Stimulated activated CD4-positive, alpha-beta T cell treated with anti-CD3 and anti-CD28 coated beads, Interleukin-2, amount 100 ng/mL, for 48 hours (primary cell): ENCODE measurements at regions not wholly inside any gene's neighbourhood (a gene's known extent, or its start where the extent isn't known, plus 50 kb on each side); places are given as distances from the start of the nearest gene placed in this dataset.

Experiments used
- DNase-seq, 2 donors: peaks; one replicate each; pipeline ENCODE4 v3.0.0-alpha.2; 2020

- no peak for DNase-seq
Measured at GRCh38 chr19:29293292-29293691, 80.3 kb upstream of the UQCRFS1 start.

GRCh38 chr19:29293736-29294342 lies 80.9 kb upstream of the UQCRFS1 start:
- DNase-seq, result no peak

- DNase-seq, result no peak
Measured at GRCh38 chr19:29294343-29294811, 81.4 kb upstream of the UQCRFS1 start.

- no peak for DNase-seq
Measured at GRCh38 chr19:29295285-29295684, 82.3 kb upstream of the UQCRFS1 start.

GRCh38 chr19:29297381-29297780 lies 84.4 kb upstream of the UQCRFS1 start:
- no peak for DNase-seq

- DNase-seq, result no peak
Measured at GRCh38 chr19:29299416-29300380, 86.7 kb upstream of the UQCRFS1 start.

- DNase-seq, result no peak
Measured at GRCh38 chr19:29302002-29302928, 89.3 kb upstream of the UQCRFS1 start.

- no peak for DNase-seq
Measured at GRCh38 chr19:29303069-29303718, 90.2 kb upstream of the UQCRFS1 start.

GRCh38 chr19:29303719-29304090 lies 90.8 kb upstream of the UQCRFS1 start:
- no peak for DNase-seq

GRCh38 chr19:29305268-29305667 lies 92.3 kb upstream of the UQCRFS1 start:
- DNase-seq, result no peak

GRCh38 chr19:29308977-29309590 lies 96.1 kb upstream of the UQCRFS1 start:
- DNase-seq, result no peak

GRCh38 chr19:29309637-29310036 lies 96.7 kb upstream of the UQCRFS1 start:
- no peak for DNase-seq

- DNase-seq, result no peak
Measured at GRCh38 chr19:29311191-29311790, 98.3 kb upstream of the UQCRFS1 start.

GRCh38 chr19:29315556-29316190 lies 102.7 kb upstream of the UQCRFS1 start:
- DNase-seq, result no peak

- no peak for DNase-seq
Measured at GRCh38 chr19:29318581-29318980, 105.6 kb upstream of the UQCRFS1 start.

GRCh38 chr19:29320086-29320485 lies 107.1 kb upstream of the UQCRFS1 start:
- DNase-seq, result no peak

GRCh38 chr19:29320618-29321017 lies 107.7 kb upstream of the UQCRFS1 start:
- DNase-seq, result no peak

GRCh38 chr19:29321116-29321515 lies 108.2 kb upstream of the UQCRFS1 start:
- DNase-seq, result no peak

- no peak for DNase-seq
Measured at GRCh38 chr19:29323021-29323430, 110.1 kb upstream of the UQCRFS1 start.

- DNase-seq, result no peak
Measured at GRCh38 chr19:29323440-29324290, 110.7 kb upstream of the UQCRFS1 start.
